K562 (cell line): ENCODE measurements at regions not wholly inside any gene's neighbourhood (a gene's known extent, or its start where the extent isn't known, plus 50 kb on each side); places are given as distances from the start of the nearest gene placed in this dataset.

ENCODE experiments used
- ATAC-seq: fragments of 200-7000 bp; cut with Tn5 transposase; 3 replicates; pipeline ENCODE4 v1.9.1; 2020; ENCODE audit warnings: moderate library complexity
- BruUV-seq: library from RNA; stranded (reverse); fragments of 400-500 nt; replicated peaks from 2 replicates; lab custom pipeline; 2021; lab: Mats Ljungman, UMichigan
- CTCF ChIA-PET: fragments of 300-600 bp; formaldehyde crosslinking; extraction: SDS; loops from one replicate; lab custom pipeline; 2021; ENCODE audit warnings: low intra/inter-chr PET ratio; lab: Yijun Ruan, JAX
- POLR2A ChIA-PET: fragments of 300-600, 350-650 bp; sonication (Branson Sonifier 250); formaldehyde crosslinking; extraction: SDS; loops from one replicate; lab custom pipeline; 2021; ENCODE audit warnings: antibody characterized with exemption, inconsistent platforms; lab: Yijun Ruan, JAX
- DNase-seq, 4 experiments: peaks; one replicate each; pipeline versions ENCODE4 v3.0.0 to v3.0.0-alpha.2; 2011 to 2018; ENCODE audit warnings: low spot score in 3 of 4, mixed read lengths in 3 of 4; ENCODE audit errors: extremely low read depth in 1 of 4
- FAIRE-seq: peaks from 2 replicates; lab custom pipeline; 2011; peaks lifted over from hg19 to GRCh38; lab: Jason Lieb, UNC
- H2AFZ ChIP-seq: 2 replicates; pipeline ENCODE4 v1.6.0; 2011; ENCODE audit warnings: low read depth, low read length, control low read depth, inconsistent platforms
- H3K27ac ChIP-seq: fragments of 200-600 bp; 3 replicates; pipeline ENCODE4 v1.8.0; 2011; ENCODE audit warnings: low read depth, mild to moderate bottlenecking, control low read depth, inconsistent platforms, low read length, moderate library complexity, mixed read lengths; ENCODE audit errors: extremely low read depth
- H3K27me3 ChIP-seq, 2 experiments: fragments of 300-600 bp in 1 of 2; 2 replicates in 1 of 2; 3 replicates in 1 of 2; pipeline versions ENCODE4 v1.6.0 to v1.8.0; 2011; ENCODE audit warnings: inconsistent platforms in 2 of 2, low read length in 2 of 2, mild to moderate bottlenecking in 1 of 2, mixed read lengths in 1 of 2, moderate library complexity in 1 of 2; ENCODE audit not compliant: control insufficient read depth in 2 of 2, insufficient read depth in 2 of 2
- H3K36me3 ChIP-seq: fragments of 300-600 bp; 3 replicates; pipeline ENCODE4 v1.8.0; 2011; ENCODE audit warnings: mild to moderate bottlenecking, low read length, inconsistent platforms; ENCODE audit not compliant: control insufficient read depth, insufficient read depth
- H3K4me1 ChIP-seq, 2 experiments: fragments of 200-600 bp in 1 of 2; replicated peaks in 1 of 2; 2 replicates in 1 of 2; 3 replicates in 1 of 2; pipeline versions ENCODE4 v1.5.1 to v1.8.0; 2011; ENCODE audit warnings: inconsistent platforms in 2 of 2, low read length in 2 of 2, mild to moderate bottlenecking in 1 of 2, mixed read lengths in 1 of 2, moderate library complexity in 1 of 2; ENCODE audit not compliant: control insufficient read depth in 2 of 2, insufficient read depth in 2 of 2
- H3K4me2 ChIP-seq: 2 replicates; pipeline ENCODE4 v1.6.1; 2011; ENCODE audit warnings: low read length, control low read depth, inconsistent platforms, mixed read lengths; ENCODE audit not compliant: insufficient read depth
- H3K4me3 ChIP-seq: fragments of 200-600 bp; sonication (generic), shearing (Covaris generic); 2 replicates; pipeline ENCODE4 v1.5.1; 2016; ENCODE audit warnings: control low read depth, inconsistent platforms
- H3K79me2 ChIP-seq: fragments of 200-600 bp; 3 replicates; pipeline ENCODE4 v1.8.0; 2011; ENCODE audit warnings: low read length, inconsistent platforms; ENCODE audit not compliant: control insufficient read depth, insufficient read depth
- H3K9ac ChIP-seq, 2 experiments: 2 replicates each; pipeline versions ENCODE4 v1.6.0 to v1.6.1; 2011; ENCODE audit warnings: low read depth in 2 of 2, low read length in 2 of 2, control low read depth in 1 of 2, inconsistent platforms in 1 of 2, mild to moderate bottlenecking in 1 of 2, mixed read lengths in 1 of 2; ENCODE audit not compliant: insufficient read depth in 1 of 2
- H3K9me1 ChIP-seq: one replicate; pipeline ENCODE4 v1.6.0; 2011; ENCODE audit warnings: inconsistent platforms, mild to moderate bottlenecking, low read length, moderate library complexity; ENCODE audit not compliant: control insufficient read depth, insufficient read depth
- H3K9me3 ChIP-seq: replicated peaks from 2 replicates; pipeline ENCODE4 v1.5.1; 2011; ENCODE audit warnings: low read depth, low read length, inconsistent platforms; ENCODE audit not compliant: control insufficient read depth, insufficient read depth
- H4K20me1 ChIP-seq: replicated peaks from 2 replicates; pipeline ENCODE4 v1.6.1; 2011; ENCODE audit warnings: low read length, inconsistent platforms, mixed read lengths; ENCODE audit not compliant: control insufficient read depth, insufficient read depth
- DEAF1 ChIP-seq: fragments of 450-650 bp; formaldehyde crosslinking; IDR thresholded peaks from 2 replicates; pipeline ENCODE4 v1.4.0; 2020; ENCODE audit warnings: mild to moderate bottlenecking, moderate library complexity
- GABPA ChIP-seq: fragments of 200-800 bp; sonication (Bioruptor generic); conservative IDR thresholded peaks from 2 replicates; pipeline ENCODE4 v1.6.1; 2016; ENCODE audit warnings: low read depth, missing genetic modification characterization, missing compliant biosample characterization
- HOMEZ ChIP-seq: fragments of 250-450 bp; sonication (Bioruptor Pico); IDR thresholded peaks from 2 replicates; pipeline ENCODE4 v1.4.0; 2020; ENCODE audit warnings: mild to moderate bottlenecking, moderate library complexity
- MCM5 ChIP-seq: fragments of 450-650 bp; IDR thresholded peaks from 2 replicates; pipeline ENCODE4 v1.6.1; 2016; ENCODE audit warnings: low read depth
- MECOM ChIP-seq: fragments of 250-450 bp; sonication (Bioruptor Pico); IDR thresholded peaks from 2 replicates; pipeline ENCODE4 v1.8.0; 2022; ENCODE audit warnings: inconsistent platforms
- RBM15 ChIP-seq: fragments of 200-400 bp; formaldehyde crosslinking; IDR thresholded peaks from 2 replicates; pipeline ENCODE4 v1.6.1; 2018; ENCODE audit warnings: mild to moderate bottlenecking, low read length, moderate library complexity; ENCODE audit not compliant: insufficient read depth
- SPI1 ChIP-seq: IDR thresholded peaks from 2 replicates; pipeline ENCODE4 v1.6.1; 2011; ENCODE audit warnings: low read depth, low read length, control low read depth, borderline replicate concordance
- WGBS: fragments of 100-300 bp; shearing (Covaris generic); methylation state at CpG from one replicate; pipeline ENCODE4 v1.1.6; 2016; ENCODE audit warnings: low coverage, mixed read lengths; ENCODE audit not compliant: insufficient coverage; ENCODE audit errors: missing lambda C conversion rate; 5-methylcytosine and 5-hydroxymethylcytosine counted together
- in situ Hi-C: fragments of 300-500 bp; cut with MboI; formaldehyde crosslinking; loops from 4 replicates; pipeline ENCODE4 v1.15.0; 2018; ENCODE audit warnings: inconsistent platforms, mixed read lengths
- intact Hi-C: fragments of 100-400 bp; cut with micrococcal nuclease; formaldehyde crosslinking; loops from 2 replicates; pipeline ENCODE4 v1.14.2; 2022
- TF ChIP-seq, protein P1 (sequence below), 3 experiments: fragments of 200-800 bp in 1 of 3; sonication (Bioruptor generic) in 1 of 3; sonication (generic) in 1 of 3; formaldehyde crosslinking in 1 of 3; IDR thresholded peaks; 2 replicates each; pipeline versions ENCODE4 v1.6.1 to v1.8.0; 2016 to 2022; ENCODE audit warnings: mild to moderate bottlenecking in 2 of 3, missing compliant biosample characterization in 2 of 3, missing genetic modification characterization in 2 of 3, missing genetic modification reagents in 1 of 3

DNA sequence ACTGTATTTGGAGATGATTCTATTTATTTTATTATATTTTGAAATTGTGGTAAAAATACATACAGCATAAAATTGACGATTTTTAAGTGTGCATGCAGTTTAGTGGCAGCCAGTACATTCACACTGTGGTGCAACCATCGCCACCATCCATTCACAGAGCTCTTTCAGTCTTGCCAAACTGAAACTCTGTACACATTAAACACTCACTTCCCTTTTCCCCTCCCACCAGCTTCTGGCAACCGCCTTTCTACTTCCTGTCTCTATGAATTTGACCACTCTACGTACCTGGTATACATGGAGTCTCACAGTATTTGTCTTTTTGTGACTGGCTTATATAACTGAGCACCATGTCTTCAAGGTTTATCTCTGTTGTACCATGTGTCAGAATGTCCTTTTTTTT is 303.3 kb upstream of the ATP10A start:
- CTCF ChIA-PET: no interaction called here
- Histone ChIP-seq H3K9me1 (no peaks in the 10 kb centered on the region), H3K9ac (no peak overlapping the region), H3K4me1 (no peaks in the 10 kb centered on the region), H2AFZ (no peak overlapping the region), H3K4me2 (no peak overlapping the region), H4K20me1 (no peaks in the 10 kb centered on the region), H3K27ac (no peak overlapping the region), H3K36me3 (no peaks in the 10 kb centered on the region), H3K79me2 (no peaks in the 10 kb centered on the region), H3K4me3 (no peak overlapping the region), H3K9me3 (no peaks in the 10 kb centered on the region), H3K27me3 (no peaks in the 10 kb centered on the region)
- FAIRE-seq (no peak), ATAC-seq (peak; percentile 42; the same call in 1 of the 3 replicates), DNase-seq (no peak)
- POLR2A ChIA-PET: no interaction called here
- TF ChIP-seq HOMEZ (no peak), GABPA (tag) (0 out of 2 replicates have a peak, but pooled peaks have one; percentile 20), MECOM (no peak), RBM15 (no peak), SPI1 (0 out of 2 replicates have a peak, but pooled peaks have one; percentile 57), MCM5 (no peak), DEAF1 (CRISPR knock-in tag) (no peak)
- TF ChIP-seq, protein P1, sequence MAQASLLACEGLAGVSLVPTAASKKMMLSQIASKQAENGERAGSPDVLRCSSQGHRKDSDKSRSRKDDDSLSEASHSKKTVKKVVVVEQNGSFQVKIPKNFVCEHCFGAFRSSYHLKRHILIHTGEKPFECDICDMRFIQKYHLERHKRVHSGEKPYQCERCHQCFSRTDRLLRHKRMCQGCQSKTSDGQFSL (CRISPR knock-in tag; IDR thresholded peaks at IDR 0.05): no peak
- TF ChIP-seq, protein P1 (tag; IDR thresholded peaks at IDR 0.05): no peak
- no TSS peak for BruUV-seq
- in situ Hi-C loops: no loop called here
- intact Hi-C loops: no loop called here
- 0% methylated on average over 4 of the region's 4 CpGs for WGBS
